Esophagus muscularis mucosa (tissue), 4 donors: ENCODE measurements at regions not wholly inside any gene's neighbourhood (a gene's known extent, or its start where the extent isn't known, plus 50 kb on each side); places are given as distances from the start of the nearest gene placed in this dataset.

Experiments used
- DNase-seq: peaks from one replicate; pipeline ENCODE4 v3.0.0-alpha.2; 2017; ENCODE audit errors: extremely low spot score
- H3K27ac ChIP-seq, 4 donors: fragments of 200-600 bp; sonication (generic); replicated peaks in 1 of 4; 1 replicate in 3 of 4; 2 replicates in 1 of 4; pipeline ENCODE4 v1.5.1; 2016 to 2019; ENCODE audit warnings: mild to moderate bottlenecking in 1 of 4
- H3K27me3 ChIP-seq, 4 donors: fragments of 200-600 bp; sonication (generic); one replicate each; pipeline versions ENCODE4 v1.5.1 to v1.6.0; 2016 to 2019
- H3K36me3 ChIP-seq, 4 donors: fragments of 200-600 bp; sonication (generic); one replicate each; pipeline ENCODE4 v1.5.1; 2016 to 2019
- H3K4me1 ChIP-seq, 4 donors: fragments of 200-600 bp; sonication (generic); one replicate each; pipeline ENCODE4 v1.5.1; 2016 to 2019
- H3K4me3 ChIP-seq, 4 donors: fragments of 200-600 bp; sonication (generic); 1 replicate in 2 of 4; 2 replicates in 2 of 4; pipeline ENCODE4 v1.5.1; 2016 to 2019; ENCODE audit warnings: mild to moderate bottlenecking in 4 of 4, moderate library complexity in 1 of 4
- H3K9me3 ChIP-seq, 4 donors: fragments of 200-600 bp; sonication (generic); 1 replicate in 3 of 4; 2 replicates in 1 of 4; pipeline ENCODE4 v1.5.1; 2016 to 2019
- CTCF ChIP-seq, 3 experiments: fragments of 200-600 bp in 2 of 3; fragments of 450-650 bp in 1 of 3; sonication (generic) in 2 of 3; IDR thresholded peaks; one replicate each; pipeline ENCODE4 v1.5.1; 2017 to 2019; ENCODE audit warnings: antibody characterized with exemption in 3 of 3, mild to moderate bottlenecking in 2 of 3, moderate library complexity in 1 of 3
- EP300 ChIP-seq: sonication (generic); formaldehyde crosslinking; IDR thresholded peaks from one replicate; pipeline ENCODE4 v1.6.1; 2017; ENCODE audit warnings: antibody characterized with exemption
- POLR2A ChIP-seq: fragments of 450-650 bp; IDR thresholded peaks from one replicate; pipeline ENCODE4 v1.6.1; 2017; ENCODE audit warnings: antibody characterized with exemption, moderate library complexity, mild to moderate bottlenecking, low read depth
- POLR2AphosphoS5 ChIP-seq, 2 donors: sonication (generic); formaldehyde crosslinking; IDR thresholded peaks; one replicate each; pipeline ENCODE4 v1.6.1; 2017; ENCODE audit warnings: antibody characterized with exemption in 2 of 2
- WGBS: methylation state at CpG from one replicate; pipeline ENCODE4 v1.1.5; 2018; 5-methylcytosine and 5-hydroxymethylcytosine counted together
- intact Hi-C: fragments of 100-400 bp; cut with DNase I; formaldehyde crosslinking; loops from one replicate; pipeline ENCODE4 v1.15.1; 2023

GRCh38 chr4:8762356-8762755, 109.3 kb downstream of the HMX1 start:
- TF ChIP-seq EP300 = no peak
- TF ChIP-seq POLR2AphosphoS5 (IDR thresholded peaks at IDR 0.05) = no peak
- TF ChIP-seq CTCF (IDR thresholded peaks at IDR 0.05) = no peak
- TF ChIP-seq POLR2A = no peak
- Histone ChIP-seq H3K27me3 (peaks cover 0 to 43% (median 0%) of the 10 kb centered on the region in 4 donors), H3K27ac (no peak overlapping the region), H3K4me1 (peaks cover 0 to 10% (median 4%) of the 10 kb centered on the region in 4 donors), H3K36me3 (no peaks in the 10 kb centered on the region), H3K9me3 (no peaks in the 10 kb centered on the region), H3K4me3 (no peak overlapping the region)
- intact Hi-C loops = no loop called here
- WGBS = 61% methylated on average over 7 of the region's 7 CpGs
- no peak for DNase-seq

GRCh38 chr4:8761824-8762205, 109.8 kb downstream of the HMX1 start:
- TF ChIP-seq CTCF (IDR thresholded peaks at IDR 0.05) = no peak
- no peak for TF ChIP-seq EP300
- no peak for TF ChIP-seq POLR2A
- TF ChIP-seq POLR2AphosphoS5 (IDR thresholded peaks at IDR 0.05) = no peak
- no peak for DNase-seq
- no peaks in the 10 kb centered on the region for H3K9me3 ChIP-seq
- intact Hi-C loops = no loop called here
- H3K36me3 ChIP-seq = no peaks in the 10 kb centered on the region
- 58% methylated on average over 8 of the region's 11 CpGs for WGBS
- peaks cover 0 to 10% (median 4%) of the 10 kb centered on the region in 4 donors for H3K4me1 ChIP-seq
- no peak overlapping the region for H3K4me3 ChIP-seq
- H3K27ac ChIP-seq = no peak overlapping the region
- peaks cover 0 to 41% (median 0%) of the 10 kb centered on the region in 4 donors for H3K27me3 ChIP-seq

- no peaks in the 10 kb centered on the region for H3K36me3 ChIP-seq
- no peak overlapping the region for H3K27ac ChIP-seq
- peaks cover 0 to 10% (median 4%) of the 10 kb centered on the region in 4 donors for H3K4me1 ChIP-seq
- intact Hi-C loops = no loop called here
- no peaks in the 10 kb centered on the region for H3K9me3 ChIP-seq
- 65% methylated on average over 4 of the region's 17 CpGs for WGBS
- no peak for DNase-seq
- H3K4me3 ChIP-seq = no peak overlapping the region
- TF ChIP-seq POLR2AphosphoS5 (IDR thresholded peaks at IDR 0.05) (no peak), EP300 (no peak), POLR2A (no peak), CTCF (IDR thresholded peaks at IDR 0.05) (no peak)
- peaks cover 0 to 36% (median 0%) of the 10 kb centered on the region in 4 donors for H3K27me3 ChIP-seq
Measured at GRCh38 chr4:8761167-8761823, 110.3 kb downstream of the HMX1 start.

GRCh38 chr4:8760561-8760960, 111.1 kb downstream of the HMX1 start:
- peaks cover 0 to 29% (median 0%) of the 10 kb centered on the region in 4 donors for H3K27me3 ChIP-seq
- 79% methylated on average over 11 of the region's 11 CpGs for WGBS
- peaks cover 0 to 10% (median 4%) of the 10 kb centered on the region in 4 donors for H3K4me1 ChIP-seq
- no peak overlapping the region for H3K27ac ChIP-seq
- no peak overlapping the region for H3K4me3 ChIP-seq
- no peaks in the 10 kb centered on the region for H3K9me3 ChIP-seq
- TF ChIP-seq POLR2A (no peak), EP300 (no peak), CTCF (IDR thresholded peaks at IDR 0.05) (no peak), POLR2AphosphoS5 (IDR thresholded peaks at IDR 0.05) (no peak)
- DNase-seq = no peak
- H3K36me3 ChIP-seq = no peaks in the 10 kb centered on the region
- intact Hi-C loops = no loop called here

- Histone ChIP-seq H3K27me3 (peaks cover 0 to 23% (median 0%) of the 10 kb centered on the region in 4 donors), H3K27ac (no peak overlapping the region), H3K36me3 (no peaks in the 10 kb centered on the region), H3K4me3 (no peak overlapping the region), H3K9me3 (no peaks in the 10 kb centered on the region), H3K4me1 (peaks cover 0 to 10% (median 4%) of the 10 kb centered on the region in 4 donors)
- intact Hi-C loops = no loop called here
- 78% methylated on average over 19 of the region's 19 CpGs for WGBS
- no peak for DNase-seq
- no peak for TF ChIP-seq POLR2AphosphoS5 (IDR thresholded peaks at IDR 0.05)
- TF ChIP-seq CTCF (IDR thresholded peaks at IDR 0.05) = no peak
- TF ChIP-seq POLR2A = no peak
- TF ChIP-seq EP300 = no peak
Measured at GRCh38 chr4:8759987-8760386, 111.7 kb downstream of the HMX1 start.
